HEK293T (cell line): ENCODE measurements at regions not wholly inside any gene's neighbourhood (a gene's known extent, or its start where the extent isn't known, plus 50 kb on each side); places are given as distances from the start of the nearest gene placed in this dataset.

Experiments used
- CTCF ChIA-PET: fragments of 350-600 bp; formaldehyde crosslinking; extraction: SDS; loops from one replicate; lab custom pipeline; 2021; ENCODE audit warnings: antibody characterized with exemption, inconsistent platforms; lab: Yijun Ruan, JAX
- POLR2A ChIA-PET: fragments of 350-600 bp; formaldehyde crosslinking; extraction: SDS; loops from one replicate; lab custom pipeline; 2020; ENCODE audit warnings: antibody characterized with exemption, inconsistent platforms; lab: Yijun Ruan, JAX
- DNase-seq: peaks from one replicate; pipeline ENCODE4 v3.0.0; 2012; ENCODE audit warnings: mixed read lengths; ENCODE audit errors: extremely low spot score
- ARNT ChIP-seq: fragments of 450-650 bp; IDR thresholded peaks from 2 replicates; pipeline ENCODE4 v1.6.1; 2017; ENCODE audit warnings: mild to moderate bottlenecking
- BHLHE40 ChIP-seq: fragments of 450-650 bp; IDR thresholded peaks from 2 replicates; pipeline ENCODE4 v1.6.1; 2016; ENCODE audit warnings: mild to moderate bottlenecking, moderate library complexity, borderline replicate concordance
- CTBP1 ChIP-seq: fragments of 450-650 bp; IDR thresholded peaks from 2 replicates; pipeline ENCODE4 v1.6.1; 2016; ENCODE audit warnings: borderline replicate concordance
- ELF4 ChIP-seq: fragments of 450-650 bp; IDR thresholded peaks from 2 replicates; pipeline ENCODE4 v1.6.1; 2017; ENCODE audit warnings: antibody characterized with exemption
- FOXA1 ChIP-seq: fragments of 450-650 bp; IDR thresholded peaks from 2 replicates; pipeline ENCODE4 v1.6.1; 2016; ENCODE audit warnings: mild to moderate bottlenecking
- FOXK2 ChIP-seq: fragments of 450-650 bp; IDR thresholded peaks from 2 replicates; pipeline ENCODE4 v1.6.1; 2016; ENCODE audit warnings: mild to moderate bottlenecking
- FOXM1 ChIP-seq: fragments of 450-650 bp; IDR thresholded peaks from 2 replicates; pipeline ENCODE4 v1.6.1; 2017; ENCODE audit warnings: mild to moderate bottlenecking, borderline replicate concordance
- HDGF ChIP-seq: fragments of 450-650 bp; IDR thresholded peaks from 2 replicates; pipeline ENCODE4 v1.6.1; 2017; ENCODE audit warnings: antibody characterized with exemption, borderline replicate concordance
- L3MBTL2 ChIP-seq: fragments of 450-650 bp; conservative IDR thresholded peaks from 2 replicates; pipeline ENCODE4 v1.6.1; 2016; ENCODE audit warnings: mild to moderate bottlenecking
- LEF1 ChIP-seq: fragments of 450-650 bp; IDR thresholded peaks from 2 replicates; pipeline ENCODE4 v1.6.1; 2017; ENCODE audit warnings: mild to moderate bottlenecking, borderline replicate concordance
- NFRKB ChIP-seq: fragments of 450-650 bp; IDR thresholded peaks from 2 replicates; pipeline ENCODE4 v1.6.1; 2016; ENCODE audit warnings: mild to moderate bottlenecking, moderate library complexity
- SP1 ChIP-seq: fragments of 450-650 bp; IDR thresholded peaks from 2 replicates; pipeline ENCODE4 v1.6.1; 2017
- SUZ12 ChIP-seq: fragments of 450-650 bp; IDR thresholded peaks from 2 replicates; pipeline ENCODE4 v1.6.1; 2016; ENCODE audit warnings: mild to moderate bottlenecking
- TARDBP ChIP-seq: fragments of 450-650 bp; IDR thresholded peaks from 2 replicates; pipeline ENCODE4 v1.6.1; 2016
- ZNF384 ChIP-seq: fragments of 450-650 bp; IDR thresholded peaks from 2 replicates; pipeline ENCODE4 v1.6.1; 2016
- TF ChIP-seq, protein P1 (sequence below): fragments of 450-650 bp; IDR thresholded peaks from 2 replicates; pipeline ENCODE4 v1.6.1; 2016

DNA sequence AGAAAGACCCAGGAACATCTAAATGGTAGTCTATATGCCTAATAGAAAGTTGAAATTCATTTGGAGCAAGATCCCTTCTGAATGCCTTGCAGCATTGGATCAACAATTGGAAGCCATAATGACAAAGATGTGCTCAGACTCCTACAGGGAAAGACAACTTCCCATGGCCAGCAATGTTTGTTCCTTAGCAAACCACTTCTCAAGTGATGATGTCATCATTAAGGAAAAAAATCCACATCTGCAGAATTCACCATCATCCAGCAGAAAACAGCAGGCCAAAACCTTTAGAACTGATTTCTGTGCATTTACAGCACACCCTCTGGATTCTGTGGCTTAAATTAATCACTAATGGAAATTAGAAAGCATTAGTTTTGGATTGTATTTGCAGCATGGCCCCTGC is 82.4 kb upstream of the ZIC3 start:
- CTCF ChIA-PET: no interaction called here
- TF ChIP-seq FOXM1: no peak
- no peak for TF ChIP-seq ZNF384
- no peak for TF ChIP-seq FOXK2
- no peak for DNase-seq
- POLR2A ChIA-PET: no interaction called here

DNA sequence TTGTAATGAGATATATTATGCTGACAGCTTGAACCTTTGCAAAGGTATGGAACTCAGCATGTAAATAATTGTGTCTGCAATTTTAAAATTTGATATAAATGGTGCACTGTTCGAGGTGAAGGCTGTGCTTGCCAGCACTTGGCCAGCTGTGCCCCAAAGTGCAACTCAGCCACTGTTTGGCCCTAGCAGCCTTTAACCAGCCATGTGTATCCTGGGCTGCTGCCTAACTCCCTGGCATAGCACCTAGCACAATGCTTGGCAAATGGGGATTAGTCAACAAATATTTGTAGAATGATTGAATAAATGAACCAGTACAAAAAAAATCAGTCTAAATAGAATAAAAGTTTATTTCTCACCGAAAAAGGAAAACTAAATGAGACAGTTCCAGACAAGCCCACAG is 83.8 kb upstream of the ZIC3 start:
- no peak for DNase-seq
- TF ChIP-seq LEF1 (no peak), FOXM1 (no peak), HDGF (no peak), BHLHE40 (no peak), FOXA1 (no peak), ARNT (no peak)
- ChIA-PET POLR2A (no interaction called here), CTCF (no interaction called here)

DNA sequence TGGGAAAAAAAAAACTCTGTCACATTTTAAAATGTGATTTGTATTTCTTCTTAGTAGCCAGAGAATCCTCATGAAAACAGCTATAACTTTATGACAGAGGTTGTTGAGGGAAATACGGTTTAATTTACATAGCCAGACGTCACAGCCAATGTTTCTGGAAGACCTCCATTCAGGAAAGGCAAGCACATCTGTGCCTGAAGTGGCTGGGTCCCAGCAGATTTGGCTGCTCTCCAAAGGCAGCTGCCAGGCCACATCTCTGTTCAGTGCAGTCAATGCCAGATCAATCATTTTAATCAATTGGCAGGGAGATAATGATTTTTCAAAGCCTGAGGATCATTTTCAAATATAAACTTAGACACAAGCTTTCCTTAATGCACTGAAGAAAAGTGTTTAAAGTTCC is 86.5 kb upstream of the ZIC3 start:
- DNase-seq: no peak
- ChIA-PET CTCF (no interaction called here), POLR2A (no interaction called here)
- TF ChIP-seq FOXK2 (no peak), ZNF384 (no peak), L3MBTL2 (no peak), NFRKB (no peak), CTBP1 (no peak), TARDBP (no peak), SP1 (no peak)
- TF ChIP-seq, protein P1, sequence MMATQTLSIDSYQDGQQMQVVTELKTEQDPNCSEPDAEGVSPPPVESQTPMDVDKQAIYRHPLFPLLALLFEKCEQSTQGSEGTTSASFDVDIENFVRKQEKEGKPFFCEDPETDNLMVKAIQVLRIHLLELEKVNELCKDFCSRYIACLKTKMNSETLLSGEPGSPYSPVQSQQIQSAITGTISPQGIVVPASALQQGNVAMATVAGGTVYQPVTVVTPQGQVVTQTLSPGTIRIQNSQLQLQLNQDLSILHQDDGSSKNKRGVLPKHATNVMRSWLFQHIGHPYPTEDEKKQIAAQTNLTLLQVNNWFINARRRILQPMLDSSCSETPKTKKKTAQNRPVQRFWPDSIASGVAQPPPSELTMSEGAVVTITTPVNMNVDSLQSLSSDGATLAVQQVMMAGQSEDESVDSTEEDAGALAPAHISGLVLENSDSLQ: no peak

DNA sequence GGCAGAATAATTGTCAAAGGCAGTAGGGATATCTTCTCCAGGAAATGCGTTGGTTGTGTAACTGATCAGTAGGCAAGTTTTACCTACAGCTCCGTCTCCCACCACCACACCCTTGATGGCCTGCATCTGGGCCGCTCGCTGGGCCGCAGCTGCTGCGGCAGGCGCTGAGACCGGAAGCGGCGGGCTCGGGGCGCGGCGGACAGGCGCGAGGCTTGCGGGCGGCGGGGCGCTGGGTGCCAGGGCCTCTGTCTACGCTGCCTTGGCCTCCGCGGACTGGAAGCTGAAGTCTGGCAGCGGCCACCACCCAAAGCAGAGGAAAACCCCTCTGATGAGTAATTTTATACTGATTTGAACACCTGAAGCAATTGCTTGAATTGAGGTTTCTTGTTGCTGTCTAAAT is 124.2 kb upstream of the ZIC3 start:
- POLR2A ChIA-PET: no interaction called here
- CTCF ChIA-PET: no interaction called here
- DNase-seq: no peak
- no peak for TF ChIP-seq FOXM1
- TF ChIP-seq, protein P1: no peak
- TF ChIP-seq LEF1: no peak
- no peak for TF ChIP-seq ELF4
- no peak for TF ChIP-seq TARDBP
- no peak for TF ChIP-seq ZNF384
- TF ChIP-seq NFRKB: no peak
- no peak for TF ChIP-seq L3MBTL2
- TF ChIP-seq CTBP1: no peak
- TF ChIP-seq SP1: no peak

DNA sequence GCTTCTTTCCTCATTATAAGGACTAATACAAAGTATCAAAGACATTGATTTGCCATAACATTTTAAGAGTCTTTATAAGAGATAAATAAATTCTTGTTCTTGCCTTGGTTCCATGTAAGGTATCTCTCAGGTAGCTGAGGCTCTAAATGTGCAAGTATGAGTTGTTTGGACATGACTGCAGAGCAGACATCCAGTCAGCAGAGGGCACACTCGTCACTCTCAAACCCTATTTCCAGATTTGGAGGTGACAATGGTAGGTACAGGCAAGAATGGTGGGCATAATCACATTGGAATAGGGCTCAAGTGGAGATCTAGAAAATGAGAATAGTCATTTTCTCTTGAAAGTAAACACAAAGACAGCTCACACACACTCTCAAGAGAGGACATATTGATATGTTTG is 133.3 kb upstream of the ZIC3 start:
- TF ChIP-seq, protein P1: no peak
- TF ChIP-seq LEF1 (no peak), SP1 (no peak), L3MBTL2 (no peak), ZNF384 (no peak), FOXM1 (no peak), SUZ12 (no peak), HDGF (no peak), CTBP1 (no peak), FOXK2 (no peak), BHLHE40 (no peak)
- CTCF ChIA-PET: interaction anchor here (1.0 to 1.1 kb wide), 2 partner anchors 593 to 596 kb away, joined by 3 read pairs; no protein-coding TSS in a partner anchor
- peak; percentile 52 for DNase-seq
- POLR2A ChIA-PET: no interaction called here

DNA sequence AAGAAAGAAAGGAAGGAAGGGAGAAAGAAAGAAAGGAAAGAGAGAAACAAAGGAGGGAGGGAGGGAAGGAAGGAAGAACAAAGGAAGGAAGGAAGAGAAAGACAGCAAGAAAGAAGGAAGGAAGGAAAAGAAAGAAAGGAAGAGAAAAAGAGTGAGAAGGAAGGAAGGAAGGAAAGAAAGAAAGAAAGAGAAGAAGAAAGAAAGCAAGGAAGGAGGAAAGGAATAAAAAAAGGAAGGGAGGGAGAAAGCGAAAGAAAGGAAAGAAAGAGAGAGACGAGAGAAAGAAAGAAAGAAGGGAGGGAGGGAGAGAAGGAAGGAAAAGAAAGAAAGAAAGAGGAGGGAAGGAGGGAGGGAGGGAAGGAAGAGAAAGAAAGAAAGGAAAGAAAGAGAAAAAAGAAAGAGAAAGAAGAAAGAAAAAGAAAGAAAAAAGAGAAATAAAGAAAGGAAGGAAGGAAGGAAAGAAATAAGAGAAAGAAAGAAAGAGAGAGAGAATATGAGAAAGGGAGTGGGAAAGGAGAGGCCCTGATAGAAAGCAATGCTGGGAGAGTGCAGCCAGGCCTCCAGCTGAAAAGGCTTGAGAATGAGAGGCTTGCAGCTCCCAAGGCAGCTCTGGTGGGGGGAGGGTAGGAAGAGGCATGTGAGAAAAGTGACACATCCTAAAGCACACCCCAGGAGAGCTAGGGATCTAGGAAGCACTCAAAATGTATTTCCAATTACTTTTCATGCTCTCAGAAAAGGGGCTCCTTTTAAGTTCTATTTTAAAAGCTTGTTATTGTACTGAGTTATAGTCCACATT is 134.0 kb upstream of the ZIC3 start:
- POLR2A ChIA-PET: no interaction called here
- DNase-seq: no peak
- CTCF ChIA-PET: interaction anchor here (0.7 to 1.1 kb wide), 4 partner anchors 189 to 597 kb away, joined by 3 to 5 read pairs (median 4); no protein-coding TSS in a partner anchor
- TF ChIP-seq FOXA1 (no peak), CTBP1 (no peak), ARNT (no peak), ELF4 (no peak), NFRKB (no peak)

DNA sequence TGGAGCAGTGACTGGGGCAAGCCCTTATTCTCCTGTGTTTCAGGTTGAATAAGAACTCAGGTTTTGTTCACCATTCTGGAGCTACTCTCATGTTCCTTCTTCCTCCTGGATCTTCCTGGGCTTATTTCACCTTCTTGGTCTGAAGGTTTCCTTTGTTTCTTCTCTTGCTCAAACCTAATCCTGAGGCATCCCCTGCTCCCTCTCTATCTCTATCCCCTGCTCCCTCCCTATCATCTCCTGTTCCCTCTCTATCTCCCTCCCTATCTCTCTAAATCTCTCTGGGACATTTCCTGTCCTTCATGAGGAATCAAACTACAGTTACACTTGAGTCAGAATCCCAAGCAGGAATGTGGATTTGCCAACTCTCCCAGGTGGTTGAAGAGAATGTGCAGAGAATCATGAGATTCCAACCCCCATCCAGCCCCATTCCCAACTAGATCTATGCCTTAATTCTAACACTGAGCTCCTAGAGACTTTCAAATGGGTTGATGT is 134.9 kb upstream of the ZIC3 start:
- ChIA-PET POLR2A (no interaction called here), CTCF (interaction anchor here (0.7 kb wide), 2 partner anchors 190 to 494 kb away, joined by 4 to 5 read pairs; no protein-coding TSS in a partner anchor)
- DNase-seq: no peak
- TF ChIP-seq SP1 (no peak), NFRKB (no peak), LEF1 (no peak), BHLHE40 (no peak), HDGF (no peak), L3MBTL2 (no peak), ELF4 (no peak), SUZ12 (no peak), TARDBP (no peak), ARNT (no peak), CTBP1 (no peak)
- TF ChIP-seq, protein P1: no peak
